GM18909 (cell line): ENCODE measurements at regions not wholly inside any gene's neighbourhood (a gene's known extent, or its start where the extent isn't known, plus 50 kb on each side); places are given as distances from the start of the nearest gene placed in this dataset.
"Not testable (repeated sequence)": the region's sequence is repeated elsewhere in the genome, so short reads cannot be mapped to it uniquely, and the experiment has no call there.

ENCODE experiments used
- ATAC-seq: cut with Tn5 transposase; IDR thresholded peaks from one replicate; pipeline ENCODE4 v1.9.1; 2021; ENCODE audit warnings: mild to moderate bottlenecking; ENCODE audit not compliant: unreplicated experiment, poor library complexity

- ATAC-seq, result no peak
Observed at GRCh38 chr7:106563466-106564150, 97.3 kb downstream of the CCDC71L start.

DNA sequence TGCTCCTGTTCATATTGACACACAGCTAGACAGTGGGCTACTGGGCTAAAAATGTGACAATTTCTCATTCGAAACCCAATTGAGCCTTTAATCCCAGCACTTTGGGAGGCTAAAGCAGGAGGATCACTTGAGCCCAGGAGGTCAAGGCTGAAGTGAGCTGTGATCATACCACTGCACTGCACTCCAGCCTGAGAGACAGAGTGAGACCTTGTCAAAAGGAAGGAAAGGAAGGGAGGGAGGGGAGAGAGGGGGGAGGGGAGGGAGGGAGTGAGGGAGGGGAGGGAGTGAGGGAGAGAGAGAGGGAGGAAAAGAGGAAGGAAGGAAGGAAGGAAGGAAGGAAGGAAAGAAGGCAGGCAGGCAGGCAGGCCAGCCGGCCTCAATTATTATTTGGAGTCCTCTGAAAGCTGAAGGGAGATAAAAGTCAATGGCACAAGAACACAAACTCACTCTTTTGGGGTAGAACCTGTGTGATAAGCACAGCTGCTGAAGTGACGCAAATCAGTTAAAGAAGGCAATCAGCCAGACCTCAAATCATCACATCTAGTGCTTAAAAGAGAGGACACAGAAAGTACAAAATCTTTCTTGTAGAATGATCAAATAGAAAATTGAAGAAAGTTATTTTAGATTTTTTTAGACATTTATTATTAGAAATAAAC, 98.1 kb downstream of the CCDC71L start:
- ATAC-seq, result no peak

DNA sequence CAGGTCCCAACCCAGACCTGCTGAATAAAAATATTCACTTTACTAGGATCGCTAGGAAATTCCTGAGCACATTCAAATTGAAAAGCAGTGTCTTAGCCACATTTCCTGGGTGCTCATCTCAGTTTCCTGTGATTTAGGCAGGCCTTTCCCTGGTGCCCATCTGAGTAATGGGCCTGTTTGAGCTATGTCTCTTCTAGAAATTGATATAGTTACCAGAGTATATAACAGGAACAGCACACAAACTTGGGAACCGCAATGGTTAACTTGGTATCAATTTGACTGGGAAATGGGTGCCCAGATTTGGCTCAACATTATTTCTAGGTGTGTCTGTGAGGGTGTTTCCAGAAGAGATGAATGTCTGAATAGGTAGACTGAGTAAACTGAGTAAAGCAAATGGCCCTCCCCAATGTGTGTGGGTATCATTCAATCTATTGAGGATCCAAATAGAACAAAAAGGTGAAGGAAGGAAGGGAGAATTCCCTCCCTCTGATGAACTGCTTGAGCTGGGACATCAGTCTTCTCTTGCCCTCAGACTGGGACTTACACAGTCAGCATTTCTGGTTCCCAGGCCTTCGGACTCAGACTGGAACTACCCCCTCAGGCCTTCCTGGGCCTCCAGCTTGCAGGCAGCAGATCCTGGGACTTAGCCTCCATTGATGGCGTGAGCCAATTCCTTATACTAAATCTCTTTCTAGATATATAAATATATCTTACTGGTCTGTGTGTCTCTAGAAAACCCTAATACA, 99.1 kb downstream of the CCDC71L start:
- no peak for ATAC-seq

- no peak for ATAC-seq
Observed at GRCh38 chr7:106561151-106561550, 99.8 kb downstream of the CCDC71L start.

DNA sequence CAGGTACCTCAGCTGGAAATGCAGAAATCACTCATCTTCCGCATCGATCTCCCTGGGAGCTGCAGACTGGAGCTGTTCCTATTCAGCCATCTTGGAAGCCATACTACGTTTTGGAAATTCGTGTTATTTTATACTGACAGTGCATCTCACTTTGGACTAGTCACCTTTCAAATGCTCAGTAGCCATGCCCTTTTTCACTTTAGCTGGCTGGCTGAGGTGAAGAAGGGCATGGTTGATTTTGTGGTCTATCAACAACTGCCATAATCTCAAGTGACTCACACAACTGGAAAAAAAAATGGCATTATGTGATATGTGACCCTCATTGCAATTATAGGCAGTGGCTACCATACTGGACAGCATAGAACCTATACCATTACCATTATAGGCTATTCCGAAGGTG, 100.5 kb downstream of the CCDC71L start:
- no peak for ATAC-seq

- not testable (repeated sequence) for ATAC-seq
Observed at GRCh38 chr7:106556244-106556643, 104.7 kb downstream of the CCDC71L start.

DNA sequence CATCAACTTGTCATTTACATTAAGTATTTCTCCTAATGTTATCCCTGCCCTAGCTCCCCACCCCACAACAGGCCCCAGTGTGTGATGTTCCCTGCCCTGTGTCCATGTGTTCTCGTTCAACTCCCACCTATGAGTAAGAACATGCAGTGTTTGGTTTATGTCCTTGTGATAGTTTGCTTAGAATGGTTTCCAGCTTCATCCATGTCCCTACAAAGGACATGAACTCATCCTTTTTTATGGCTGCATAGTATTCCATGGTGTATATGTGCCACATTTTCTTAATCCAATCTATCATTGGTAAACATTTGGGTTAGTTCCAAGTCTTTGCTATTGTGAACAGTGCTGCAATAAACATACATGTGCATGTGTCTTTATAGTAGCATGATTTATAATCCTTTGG, 106.3 kb downstream of the CCDC71L start:
- ATAC-seq, result not testable (repeated sequence)

DNA sequence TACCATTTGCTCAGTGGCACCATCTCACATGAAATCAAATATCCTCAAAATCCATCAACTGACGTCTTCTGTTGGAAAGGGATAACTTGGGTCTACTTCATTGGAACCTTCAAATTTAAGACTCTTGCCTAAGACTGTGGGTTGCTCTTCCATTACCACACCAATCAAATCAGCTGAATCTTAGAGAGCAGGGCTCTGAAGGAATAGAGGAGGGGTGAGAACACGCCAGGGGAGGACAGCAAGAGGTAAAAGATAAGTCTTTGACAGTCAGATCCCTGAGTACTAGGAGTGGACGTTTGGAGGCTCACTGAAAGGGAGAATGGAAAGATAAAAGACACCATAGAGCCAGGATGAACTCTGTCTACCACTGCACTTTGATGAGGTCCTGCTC, 107.5 kb downstream of the CCDC71L start:
- no peak for ATAC-seq

DNA sequence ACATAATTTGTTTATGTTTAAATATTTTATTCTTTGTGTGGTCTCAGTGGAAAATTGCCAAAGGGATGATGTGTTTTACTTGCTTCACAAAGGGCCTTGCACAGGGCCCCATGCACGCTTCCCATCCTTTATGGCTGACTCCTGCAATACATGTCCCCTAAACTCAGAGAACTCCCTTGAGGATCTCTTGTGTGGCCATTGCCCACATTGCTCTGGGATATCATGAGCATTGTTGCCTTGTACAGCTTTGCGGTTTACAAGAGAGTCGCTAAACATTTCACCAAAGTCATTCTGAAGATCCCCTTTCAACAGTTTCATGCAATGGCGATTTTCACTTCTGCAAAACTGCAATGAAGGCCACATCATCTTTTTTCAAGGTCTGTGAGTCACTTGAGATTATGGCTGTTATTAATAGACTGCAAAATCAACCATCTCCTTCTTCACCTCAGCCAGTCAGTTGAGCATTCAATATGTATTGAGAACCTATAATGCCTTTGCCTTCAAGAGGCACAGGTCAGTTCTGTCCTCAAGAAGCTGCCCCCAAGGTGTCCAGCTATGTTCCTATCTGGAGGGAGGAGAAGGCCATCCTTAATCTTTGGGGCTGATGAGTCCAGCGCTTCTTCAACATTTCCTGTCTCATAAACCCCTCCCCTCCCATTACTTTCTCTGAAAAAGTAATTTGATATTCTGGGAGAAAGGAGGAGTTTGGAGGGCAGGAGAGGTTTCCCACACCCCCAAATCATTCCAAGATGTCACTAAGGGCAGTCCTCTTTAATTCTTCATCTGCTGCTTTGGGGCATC, 108.1 kb downstream of the CCDC71L start:
- ATAC-seq, result peak; percentile 98

DNA sequence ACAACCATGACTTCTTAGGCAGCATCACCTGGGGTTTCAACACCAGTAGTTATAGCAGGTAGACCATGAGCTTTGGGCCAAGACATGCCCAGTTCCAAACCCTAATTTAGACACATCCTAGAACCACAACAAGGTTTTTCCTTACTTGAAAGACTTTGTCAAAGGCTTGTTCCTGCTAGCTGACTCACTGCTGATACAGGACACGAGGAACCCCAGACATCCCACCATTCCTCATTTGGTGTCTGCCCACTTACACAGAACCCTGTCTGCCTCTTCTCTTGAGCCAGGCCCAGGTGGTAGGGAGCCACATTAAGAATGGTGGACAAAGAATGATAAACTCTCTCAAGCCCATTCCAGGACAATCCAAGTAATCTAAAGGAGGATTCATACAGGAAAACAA, 109.0 kb downstream of the CCDC71L start:
- ATAC-seq, result no peak

DNA sequence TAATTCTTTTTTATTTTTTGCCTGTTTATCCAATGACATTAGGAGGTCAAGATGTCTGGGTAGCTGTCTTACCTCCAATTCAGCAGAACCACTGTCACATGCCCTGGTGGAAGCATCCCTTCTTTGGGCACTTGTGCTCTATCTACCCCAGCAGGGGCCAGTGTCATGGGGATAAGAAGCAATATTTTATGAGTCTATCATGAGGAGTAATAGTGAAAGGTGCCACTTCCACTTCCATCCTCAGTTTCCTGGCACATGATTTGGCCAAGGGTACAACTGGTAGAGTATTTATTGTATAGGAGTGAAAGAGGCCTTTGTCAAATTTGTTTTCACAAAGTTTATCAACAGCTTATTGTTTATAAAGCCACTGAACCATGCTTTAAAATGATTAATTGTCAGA, 112.5 kb downstream of the CCDC71L start:
- ATAC-seq, result no peak

GRCh38 chr7:106545275-106545674, 115.7 kb downstream of the CCDC71L start:
- ATAC-seq, result no peak

DNA sequence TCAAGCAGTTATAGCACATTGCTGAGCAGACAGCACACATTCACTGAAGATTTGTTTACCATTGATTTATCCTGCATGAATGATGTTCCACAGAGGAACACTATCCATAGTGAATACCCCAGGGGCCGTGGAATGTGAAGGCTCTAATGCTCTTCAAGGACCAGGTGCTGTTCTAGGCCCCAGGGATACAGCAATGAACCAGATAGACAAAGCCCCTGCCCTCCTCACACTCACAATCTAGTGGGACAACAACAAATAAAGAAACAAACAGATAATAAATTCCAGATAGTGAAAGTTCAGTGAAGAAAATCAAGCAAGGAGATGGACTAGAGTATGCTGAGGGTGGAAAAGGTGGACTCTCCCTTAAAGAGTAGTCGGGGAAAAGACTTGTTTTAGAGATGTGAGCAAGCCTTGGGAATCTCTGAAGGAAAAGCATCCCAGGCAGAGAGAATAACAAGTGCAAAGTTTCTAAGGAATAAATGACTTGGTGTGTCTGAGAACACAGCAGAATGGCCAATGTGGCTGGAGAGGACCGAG, 117.7 kb downstream of the CCDC71L start:
- ATAC-seq, result no peak

DNA sequence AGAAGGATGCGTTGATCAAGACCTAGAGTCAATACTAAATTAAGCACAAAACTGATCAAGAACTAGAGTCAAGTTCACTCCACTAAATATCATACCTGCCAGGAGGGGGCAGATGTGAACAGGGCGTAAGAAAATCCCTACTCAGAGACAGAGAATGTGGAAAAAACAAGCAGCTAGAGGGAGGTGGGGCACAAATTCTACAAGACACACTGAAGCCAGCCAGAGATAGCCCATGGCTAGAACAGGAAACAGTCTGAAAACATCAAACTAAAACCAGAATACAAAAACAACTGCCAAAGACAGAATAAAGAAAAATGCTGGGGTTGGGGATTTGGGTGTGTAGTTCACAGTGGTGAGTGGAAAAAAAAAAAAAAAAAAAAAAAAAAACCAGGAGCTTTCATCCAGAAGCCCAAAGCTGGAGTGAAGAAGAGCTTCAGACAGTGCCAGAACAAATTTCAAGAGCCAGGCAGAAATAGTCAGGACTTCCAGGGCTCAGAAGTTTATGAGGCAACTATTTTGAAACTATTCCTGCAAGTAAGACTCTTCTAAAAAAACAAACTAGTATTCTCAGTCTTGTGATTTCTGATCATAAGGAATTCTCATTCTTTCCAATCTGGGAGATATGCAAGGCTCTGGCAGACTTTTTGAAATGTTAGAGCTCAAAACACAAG, 118.3 kb downstream of the CCDC71L start:
- peak; percentile 79 for ATAC-seq

DNA sequence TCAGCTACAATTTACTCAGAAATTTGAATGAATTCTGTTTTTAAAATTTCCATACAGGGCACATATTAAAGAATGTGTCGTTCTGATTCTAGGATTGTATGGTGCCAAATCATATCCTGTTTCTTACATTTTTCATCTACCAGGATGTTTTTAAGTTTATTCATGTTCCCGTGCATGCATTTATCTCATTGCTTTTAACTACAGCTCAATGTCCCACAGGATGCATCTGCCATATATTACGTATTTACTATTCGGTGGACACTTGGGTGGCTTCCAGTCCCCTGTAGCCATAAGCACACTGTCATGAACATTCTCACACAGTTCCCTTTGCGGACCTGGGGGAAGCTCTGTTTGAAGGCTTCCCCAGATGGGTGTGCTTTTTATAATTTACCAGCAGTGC, 122.3 kb downstream of the CCDC71L start:
- ATAC-seq, result no peak

- ATAC-seq, result no peak
Observed at GRCh38 chr7:106537119-106537518, 123.8 kb downstream of the CCDC71L start.

- ATAC-seq, result no peak
Observed at GRCh38 chr7:106536079-106536478, 124.9 kb downstream of the CCDC71L start.

DNA sequence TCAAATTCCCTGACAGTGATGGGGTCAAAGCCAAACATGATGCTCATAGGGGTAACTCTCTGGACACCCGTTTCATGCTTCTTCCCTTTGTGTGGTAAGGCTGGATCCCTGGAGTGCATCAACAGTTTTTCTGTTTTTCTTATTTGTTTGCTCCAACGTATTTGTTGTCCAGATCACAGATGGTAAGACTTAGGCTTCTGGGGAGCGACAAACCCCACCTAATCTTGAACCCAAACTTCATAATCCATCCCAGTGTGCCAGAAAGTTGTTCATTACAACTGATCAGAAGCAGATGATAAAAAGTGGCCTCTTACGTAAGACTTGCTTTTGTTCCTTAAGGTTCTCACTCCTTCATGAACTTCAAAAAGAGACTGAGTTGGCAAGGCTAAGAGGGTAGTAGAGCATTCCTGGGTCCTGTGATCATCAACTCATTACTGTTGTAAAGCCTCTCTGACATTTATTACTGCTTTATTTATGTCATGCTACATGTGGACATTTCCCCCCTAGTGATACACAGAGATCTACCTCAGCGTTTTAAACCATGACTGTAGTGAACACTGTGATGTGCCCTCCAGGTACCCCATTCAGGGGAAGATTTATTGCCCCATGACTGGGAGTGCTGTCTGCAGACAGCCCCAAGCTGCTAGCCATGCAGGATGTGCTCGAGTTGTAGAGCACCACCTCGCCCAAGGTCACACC, 125.6 kb downstream of the CCDC71L start:
- ATAC-seq, result no peak

DNA sequence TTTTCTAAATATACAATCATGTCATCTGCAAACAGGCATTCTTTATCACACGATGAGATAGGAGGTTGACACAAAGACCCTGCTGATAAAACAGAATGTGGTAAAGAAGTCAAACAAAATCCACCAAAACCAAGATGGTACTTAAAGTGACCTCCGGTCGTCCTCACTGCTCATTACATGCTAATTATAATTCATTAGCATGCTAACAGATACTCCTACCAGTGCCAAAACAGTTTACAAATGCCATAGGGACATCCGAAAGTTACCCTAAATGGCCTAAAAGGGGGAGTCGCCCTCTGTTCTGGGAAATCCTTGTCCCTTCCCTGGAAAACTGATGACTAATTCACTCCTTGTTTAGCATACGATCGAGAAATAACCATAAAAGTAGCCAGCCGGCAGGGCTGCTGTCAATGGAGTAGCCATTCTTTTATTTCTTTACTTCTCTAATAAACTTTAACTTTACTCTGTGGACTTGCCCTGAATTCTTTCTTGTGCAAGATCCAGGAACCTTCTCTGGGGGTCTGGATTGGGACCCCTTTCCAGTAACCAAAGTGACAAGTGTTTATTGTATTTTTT, 126.6 kb downstream of the CCDC71L start:
- no peak for ATAC-seq
